IPS-20b (cell line): ENCODE measurements at regions not wholly inside any gene's neighbourhood (a gene's known extent, or its start where the extent isn't known, plus 50 kb on each side); places are given as distances from the start of the nearest gene placed in this dataset.

Experiments used
- H3K27ac ChIP-seq: one replicate; pipeline ENCODE4 v1.5.1; 2013; ENCODE audit warnings: low read length
- H3K27me3 ChIP-seq: 2 replicates; pipeline ENCODE4 v1.6.1; 2013; ENCODE audit warnings: mild to moderate bottlenecking, low read length, inconsistent platforms; ENCODE audit not compliant: insufficient read depth
- H3K36me3 ChIP-seq: 2 replicates; pipeline ENCODE4 v1.6.1; 2013; ENCODE audit warnings: low read depth, mild to moderate bottlenecking, inconsistent platforms, low read length, moderate library complexity; ENCODE audit not compliant: insufficient read depth
- H3K4me1 ChIP-seq: 2 replicates; pipeline ENCODE4 v1.6.1; 2013; ENCODE audit warnings: mild to moderate bottlenecking, control low read depth, inconsistent platforms, low read length, moderate library complexity; ENCODE audit not compliant: insufficient read depth
- H3K4me3 ChIP-seq: 2 replicates; pipeline ENCODE4 v1.5.1; 2013; ENCODE audit warnings: mild to moderate bottlenecking, low read length, inconsistent platforms
- H3K9ac ChIP-seq: 2 replicates; pipeline ENCODE4 v1.6.1; 2013; ENCODE audit warnings: low read depth, mild to moderate bottlenecking, inconsistent platforms, low read length, moderate library complexity
- H3K9me3 ChIP-seq: 2 replicates; pipeline ENCODE4 v1.6.1; 2013; ENCODE audit warnings: mild to moderate bottlenecking, low read depth, low read length, inconsistent platforms; ENCODE audit not compliant: insufficient read depth

DNA sequence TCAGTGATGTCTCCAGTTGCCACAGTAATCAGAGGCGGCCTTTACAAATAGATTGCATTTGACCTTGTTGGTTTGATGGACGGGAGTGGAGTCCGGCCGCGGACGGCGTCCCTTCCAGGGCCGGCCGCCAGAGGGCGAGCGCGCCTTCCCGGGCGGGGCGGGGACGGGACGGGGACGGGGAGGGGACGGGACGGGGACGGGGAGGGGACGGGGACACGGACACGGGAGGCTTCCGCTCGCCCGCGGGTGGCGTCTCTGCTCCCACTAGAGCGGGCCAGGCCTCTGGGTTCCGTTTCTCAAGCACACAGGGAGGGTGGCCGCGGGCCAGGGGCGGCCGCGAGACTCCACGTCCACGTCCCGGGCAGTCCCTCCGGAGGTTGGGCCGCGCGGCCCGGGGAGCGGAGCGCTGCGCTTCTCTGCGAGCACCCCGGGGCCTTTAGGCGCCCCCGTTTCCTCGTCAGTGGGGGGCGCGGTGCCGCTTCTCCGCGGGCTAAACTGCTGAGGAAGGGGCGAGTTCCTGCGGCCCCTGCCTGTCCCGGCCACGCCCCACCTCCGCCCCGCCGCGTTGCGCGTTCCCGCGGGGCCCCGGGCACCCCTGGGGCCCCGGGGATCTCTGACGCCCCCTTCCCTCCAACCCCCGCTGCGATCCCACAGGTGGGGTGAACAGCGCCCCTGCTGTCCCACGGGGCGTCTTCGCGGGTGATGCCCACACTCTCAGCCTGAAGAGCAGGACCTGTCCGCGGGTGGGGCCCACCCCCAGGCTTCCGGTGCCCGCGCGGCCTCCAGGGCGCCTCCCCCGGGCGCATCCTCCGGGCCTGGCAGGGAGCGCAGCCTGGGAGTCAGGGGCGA is 84.2 kb upstream of the MKI67 start:
- H3K36me3 ChIP-seq = no peaks in the 10 kb centered on the region
- H3K9ac ChIP-seq = no peak overlapping the region
- peak overlapping the region; percentile 64; the same call in 1 of the 2 replicates for H3K4me3 ChIP-seq
- no peaks in the 10 kb centered on the region; the same call in 1 of the 2 replicates for H3K4me1 ChIP-seq
- no peaks in the 10 kb centered on the region for H3K9me3 ChIP-seq
- no peak overlapping the region for H3K27ac ChIP-seq
- H3K27me3 ChIP-seq = peaks cover 35% of the 10 kb centered on the region

DNA sequence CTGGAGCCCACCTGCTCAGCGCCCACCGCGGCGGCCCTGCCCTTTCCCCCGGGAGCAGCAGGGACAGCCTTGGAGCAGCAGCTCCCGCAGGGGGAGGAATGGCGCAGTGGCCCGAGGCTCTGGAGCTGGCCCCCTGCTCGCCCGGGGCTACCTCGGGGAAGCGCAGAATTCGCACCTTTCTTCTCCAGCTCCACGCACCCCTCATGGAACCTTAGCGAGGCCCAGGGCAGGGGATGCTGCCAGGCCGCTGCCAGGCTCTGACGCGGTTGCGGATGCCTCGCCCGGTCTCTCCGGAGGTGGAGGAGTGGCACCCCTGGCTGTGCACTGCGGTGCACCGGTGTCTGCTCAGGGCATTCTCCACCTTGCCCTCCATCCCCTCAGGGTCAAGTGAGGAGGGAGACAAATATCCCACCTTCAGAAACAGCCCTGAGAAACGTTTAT is 84.9 kb upstream of the MKI67 start:
- Histone ChIP-seq H3K4me1 (no peaks in the 10 kb centered on the region; the same call in 1 of the 2 replicates), H3K36me3 (no peaks in the 10 kb centered on the region), H3K9ac (no peak overlapping the region), H3K9me3 (no peaks in the 10 kb centered on the region), H3K27me3 (peaks cover 35% of the 10 kb centered on the region), H3K4me3 (peak overlapping the region; percentile 64; the same call in 1 of the 2 replicates), H3K27ac (no peak overlapping the region)

DNA sequence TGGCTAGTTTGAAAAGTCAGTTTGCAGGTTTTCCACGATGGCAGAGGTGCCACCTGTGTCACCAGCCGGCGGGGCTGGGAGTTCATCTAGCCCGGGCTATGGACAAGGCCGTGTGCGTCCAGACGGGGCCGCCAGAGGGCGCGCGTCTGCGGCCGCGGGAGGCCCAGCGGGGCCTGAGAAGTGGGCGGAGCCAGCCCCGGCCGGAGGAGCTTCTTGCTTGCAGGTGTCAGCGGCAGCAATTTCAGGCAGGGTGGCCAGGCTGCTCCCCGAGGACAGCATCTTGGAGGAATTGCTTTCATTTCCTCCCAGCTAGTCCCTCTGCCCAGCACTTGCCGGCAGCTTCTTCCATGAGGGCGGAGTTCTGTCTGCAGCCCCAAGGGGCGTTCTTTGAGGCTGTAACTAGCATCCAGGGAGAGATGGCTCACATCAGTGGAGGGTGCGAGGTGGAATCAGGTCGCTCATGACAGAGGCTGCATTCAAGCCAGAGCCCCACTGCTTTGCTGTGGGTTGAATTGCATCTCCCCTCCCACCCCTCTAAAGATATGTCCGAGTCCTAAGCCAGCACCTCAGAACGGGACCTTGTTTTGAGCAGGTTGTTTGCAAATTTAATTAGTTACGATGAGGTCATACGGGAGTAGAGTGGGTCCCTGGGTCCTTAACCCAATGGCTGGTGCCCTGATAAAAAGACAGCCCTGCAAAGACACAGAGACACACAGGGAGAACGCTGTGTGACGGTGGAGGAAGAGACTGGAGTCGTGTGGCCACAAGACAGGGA is 85.9 kb upstream of the MKI67 start:
- H3K4me3 ChIP-seq = no peak overlapping the region

DNA sequence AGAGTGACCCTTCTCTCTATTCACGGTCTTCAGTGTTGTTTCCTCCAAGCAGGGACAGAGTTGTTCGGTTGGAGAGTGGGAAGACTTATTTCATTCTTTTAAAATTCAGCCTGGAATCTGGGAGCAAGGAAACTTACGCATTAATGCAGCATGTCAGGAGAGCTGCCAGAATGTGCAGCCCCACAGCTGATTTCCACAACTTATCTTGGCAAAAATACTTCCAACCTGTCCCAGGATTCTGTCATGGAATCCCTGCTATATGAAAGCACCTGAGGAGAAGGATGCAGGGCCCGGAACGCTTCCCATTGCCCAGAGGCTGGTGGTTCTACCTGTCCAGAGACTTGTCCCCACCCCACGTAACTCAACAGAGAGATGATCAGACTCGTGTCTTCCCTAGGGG is 86.9 kb upstream of the MKI67 start:
- H3K36me3 ChIP-seq = no peaks in the 10 kb centered on the region
- H3K4me1 ChIP-seq = no peaks in the 10 kb centered on the region; the same call in 1 of the 2 replicates
- no peak overlapping the region for H3K4me3 ChIP-seq
- H3K9ac ChIP-seq = no peak overlapping the region
- H3K27me3 ChIP-seq = peaks cover 35% of the 10 kb centered on the region
- no peaks in the 10 kb centered on the region for H3K9me3 ChIP-seq
- no peak overlapping the region for H3K27ac ChIP-seq

More for the DNA sequence above, 85.9 kb upstream of the MKI67 start:
- H3K4me1 ChIP-seq = no peaks in the 10 kb centered on the region; the same call in 1 of the 2 replicates
- H3K36me3 ChIP-seq = no peaks in the 10 kb centered on the region
- H3K27me3 ChIP-seq = peaks cover 35% of the 10 kb centered on the region
- no peak overlapping the region for H3K27ac ChIP-seq
- H3K9ac ChIP-seq = no peak overlapping the region
- no peaks in the 10 kb centered on the region for H3K9me3 ChIP-seq

DNA sequence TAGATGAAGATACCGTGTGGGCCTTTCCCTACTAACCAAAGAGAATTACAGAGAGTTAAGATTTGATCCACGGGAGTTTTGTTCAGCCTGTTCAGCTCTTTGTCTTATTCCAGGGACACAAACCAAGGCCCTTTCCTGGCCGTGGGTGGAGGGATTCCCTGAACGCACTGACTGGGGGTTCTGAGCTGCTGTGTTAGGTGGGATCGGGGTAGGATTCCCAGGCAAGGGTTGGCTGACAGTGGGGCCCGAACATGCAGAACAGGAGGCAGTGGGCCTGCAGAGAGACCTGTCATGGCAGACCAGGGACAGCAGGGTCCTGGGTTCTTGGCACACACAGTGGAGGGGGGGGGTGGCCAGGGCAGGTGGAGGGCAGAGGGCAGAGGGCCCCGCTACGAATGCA is 89.5 kb upstream of the MKI67 start:
- no peaks in the 10 kb centered on the region; the same call in 1 of the 2 replicates for H3K4me1 ChIP-seq
- H3K9me3 ChIP-seq = no peaks in the 10 kb centered on the region
- no peaks in the 10 kb centered on the region for H3K36me3 ChIP-seq
- no peak overlapping the region for H3K4me3 ChIP-seq
- H3K9ac ChIP-seq = no peak overlapping the region
- no peak overlapping the region for H3K27ac ChIP-seq
- H3K27me3 ChIP-seq = peaks cover 27% of the 10 kb centered on the region

DNA sequence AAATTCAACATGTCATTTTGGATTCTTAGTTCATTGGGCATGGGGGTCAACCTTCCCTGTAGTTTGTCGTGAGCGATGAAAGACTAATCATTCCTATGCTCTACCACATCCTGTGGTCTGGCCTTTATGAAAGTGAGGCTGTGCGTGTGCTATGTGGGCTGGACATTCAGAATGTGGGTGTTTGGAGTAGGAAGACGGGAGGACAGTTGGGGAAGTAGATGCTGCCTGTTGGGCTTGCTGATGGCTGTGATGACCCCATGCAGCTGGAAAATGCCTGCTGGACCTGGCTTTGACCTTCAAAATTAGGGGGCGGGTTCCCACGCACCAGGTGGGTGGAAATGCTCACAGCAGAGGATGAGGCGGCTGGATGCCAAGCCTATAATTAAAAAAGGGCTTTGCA is 90.9 kb upstream of the MKI67 start:
- no peak overlapping the region for H3K27ac ChIP-seq
- no peak overlapping the region for H3K4me3 ChIP-seq
- H3K36me3 ChIP-seq = no peaks in the 10 kb centered on the region
- no peaks in the 10 kb centered on the region; the same call in 1 of the 2 replicates for H3K4me1 ChIP-seq
- H3K9ac ChIP-seq = no peak overlapping the region
- H3K9me3 ChIP-seq = no peaks in the 10 kb centered on the region
- 0 out of 2 replicates have a peak, but pooled peaks cover 15% of the 10 kb centered on the region for H3K27me3 ChIP-seq

DNA sequence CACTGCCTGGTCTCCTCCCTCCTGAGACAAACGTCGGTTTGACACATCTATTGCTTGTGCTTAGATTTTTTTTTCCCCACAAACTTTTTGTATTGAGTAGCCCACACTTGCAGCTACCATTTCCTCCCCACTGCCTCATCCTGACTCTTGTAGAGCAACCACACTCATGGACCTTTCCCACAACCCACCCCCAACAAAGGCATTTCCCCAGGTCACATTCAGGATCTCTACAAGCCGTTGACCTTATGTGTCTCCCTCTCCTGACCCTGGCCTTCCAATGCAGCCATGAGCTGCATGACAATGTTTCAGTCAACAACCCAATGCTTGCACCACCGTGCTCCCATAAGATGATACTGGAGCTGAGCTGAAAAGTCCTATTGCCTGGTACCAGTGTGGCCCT is 91.9 kb upstream of the MKI67 start:
- Histone ChIP-seq H3K4me3 (no peak overlapping the region), H3K4me1 (no peaks in the 10 kb centered on the region; the same call in 1 of the 2 replicates), H3K9ac (no peak overlapping the region), H3K27ac (no peak overlapping the region), H3K9me3 (no peaks in the 10 kb centered on the region), H3K27me3 (0 out of 2 replicates have a peak, but pooled peaks cover 4% of the 10 kb centered on the region), H3K36me3 (no peaks in the 10 kb centered on the region)

DNA sequence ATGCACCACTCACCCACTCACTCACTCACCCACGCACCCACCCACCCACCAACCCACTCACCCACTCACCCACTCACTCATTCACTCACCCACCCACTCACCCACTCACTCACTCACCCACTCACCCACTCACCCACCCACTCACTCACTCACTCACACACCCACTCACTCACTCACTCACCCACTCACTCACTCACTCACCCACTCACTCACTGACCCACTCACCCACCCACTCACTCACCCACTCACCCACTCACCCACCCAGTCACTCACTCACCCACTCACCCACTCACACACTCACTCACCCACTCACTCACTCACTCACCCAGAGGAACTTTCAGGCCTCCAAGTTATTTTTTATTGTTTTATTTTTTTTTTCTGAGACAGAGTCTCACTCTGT is 93.1 kb upstream of the MKI67 start:
- Histone ChIP-seq H3K9ac (no peak overlapping the region), H3K27ac (no peak overlapping the region), H3K9me3 (no peaks in the 10 kb centered on the region), H3K4me3 (no peak overlapping the region), H3K4me1 (no peaks in the 10 kb centered on the region; the same call in 1 of the 2 replicates), H3K36me3 (no peaks in the 10 kb centered on the region), H3K27me3 (no peaks in the 10 kb centered on the region)

DNA sequence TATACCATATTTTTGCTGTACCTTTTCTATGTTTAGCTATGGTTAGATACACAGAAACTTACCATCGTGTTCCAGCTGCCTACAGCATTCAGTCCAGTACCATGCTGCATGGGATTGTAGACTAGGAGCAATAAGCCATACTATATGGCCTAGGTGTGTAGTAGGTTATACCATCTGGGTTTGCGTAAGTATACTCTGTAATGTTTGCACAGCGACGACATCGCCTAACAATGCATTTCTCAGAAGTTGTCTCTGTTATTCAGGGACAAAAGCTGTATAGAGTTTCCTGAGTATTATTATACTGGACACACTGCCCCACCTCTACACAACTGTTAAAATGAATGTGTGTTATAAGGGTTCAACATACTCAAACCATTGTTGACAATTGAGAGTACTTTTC is 93.8 kb upstream of the MKI67 start:
- Histone ChIP-seq H3K9me3 (no peaks in the 10 kb centered on the region), H3K9ac (no peak overlapping the region), H3K27ac (no peak overlapping the region), H3K36me3 (no peaks in the 10 kb centered on the region), H3K4me3 (no peak overlapping the region), H3K4me1 (no peaks in the 10 kb centered on the region; the same call in 1 of the 2 replicates), H3K27me3 (no peaks in the 10 kb centered on the region)

DNA sequence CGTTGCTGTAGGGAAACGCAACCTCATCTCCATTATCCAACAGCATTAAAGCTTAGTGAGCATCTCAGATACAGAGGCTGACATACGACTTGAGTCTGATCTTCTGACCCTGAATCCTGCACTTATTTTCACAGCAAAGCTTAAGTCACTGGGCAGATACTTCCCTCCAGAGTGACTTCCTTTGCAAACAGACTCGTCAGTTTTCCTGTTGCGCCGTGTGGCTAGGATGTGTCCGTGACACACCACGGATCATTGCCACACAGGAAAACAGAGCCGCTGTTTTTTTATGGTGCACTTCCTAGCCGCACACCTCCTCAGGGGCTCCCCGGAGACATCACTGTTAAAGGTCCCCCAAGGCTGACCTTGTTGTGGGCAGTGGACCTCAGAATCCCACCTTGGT is 94.9 kb upstream of the MKI67 start:
- no peaks in the 10 kb centered on the region for H3K9me3 ChIP-seq
- H3K4me1 ChIP-seq = no peaks in the 10 kb centered on the region; the same call in 1 of the 2 replicates
- no peak overlapping the region for H3K4me3 ChIP-seq
- H3K27ac ChIP-seq = no peak overlapping the region
- no peak overlapping the region for H3K9ac ChIP-seq
- no peaks in the 10 kb centered on the region for H3K36me3 ChIP-seq
- H3K27me3 ChIP-seq = no peaks in the 10 kb centered on the region

DNA sequence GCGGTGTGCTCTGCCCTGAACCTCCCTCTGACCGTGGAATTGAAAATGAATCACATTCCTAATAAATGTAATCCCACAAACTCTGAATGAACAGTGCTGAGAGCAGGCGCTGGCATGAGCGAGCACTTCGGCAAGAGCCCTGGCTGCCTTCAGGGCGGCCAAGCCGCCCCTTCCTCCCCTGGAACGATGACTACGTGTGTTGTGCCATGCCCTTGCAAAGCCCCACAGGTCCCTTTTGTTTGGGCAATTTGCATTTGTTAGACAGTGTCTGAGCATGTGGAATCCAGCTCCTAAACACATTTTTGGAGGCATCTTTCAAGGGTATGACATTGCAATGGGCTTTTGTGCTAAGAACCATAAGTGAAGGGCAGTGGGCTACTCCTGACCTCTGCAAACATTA is 95.6 kb upstream of the MKI67 start:
- no peaks in the 10 kb centered on the region; the same call in 1 of the 2 replicates for H3K4me1 ChIP-seq
- H3K9ac ChIP-seq = no peak overlapping the region
- H3K9me3 ChIP-seq = no peaks in the 10 kb centered on the region
- H3K36me3 ChIP-seq = no peaks in the 10 kb centered on the region
- no peaks in the 10 kb centered on the region for H3K27me3 ChIP-seq
- no peak overlapping the region for H3K4me3 ChIP-seq
- no peak overlapping the region for H3K27ac ChIP-seq
